ENCODE measurements at regions not wholly inside any gene's neighbourhood (a gene's known extent, or its start where the extent isn't known, plus 50 kb on each side); places are given as distances from the start of the nearest gene placed in this dataset.

- no peak overlapping the region for H3K4me3 ChIP-seq (ENCODE audit: control insufficient read depth, low read depth, low read length)
- DNase-seq (ENCODE audit: low read depth) = no peak
- TF ChIP-seq, protein P1, sequence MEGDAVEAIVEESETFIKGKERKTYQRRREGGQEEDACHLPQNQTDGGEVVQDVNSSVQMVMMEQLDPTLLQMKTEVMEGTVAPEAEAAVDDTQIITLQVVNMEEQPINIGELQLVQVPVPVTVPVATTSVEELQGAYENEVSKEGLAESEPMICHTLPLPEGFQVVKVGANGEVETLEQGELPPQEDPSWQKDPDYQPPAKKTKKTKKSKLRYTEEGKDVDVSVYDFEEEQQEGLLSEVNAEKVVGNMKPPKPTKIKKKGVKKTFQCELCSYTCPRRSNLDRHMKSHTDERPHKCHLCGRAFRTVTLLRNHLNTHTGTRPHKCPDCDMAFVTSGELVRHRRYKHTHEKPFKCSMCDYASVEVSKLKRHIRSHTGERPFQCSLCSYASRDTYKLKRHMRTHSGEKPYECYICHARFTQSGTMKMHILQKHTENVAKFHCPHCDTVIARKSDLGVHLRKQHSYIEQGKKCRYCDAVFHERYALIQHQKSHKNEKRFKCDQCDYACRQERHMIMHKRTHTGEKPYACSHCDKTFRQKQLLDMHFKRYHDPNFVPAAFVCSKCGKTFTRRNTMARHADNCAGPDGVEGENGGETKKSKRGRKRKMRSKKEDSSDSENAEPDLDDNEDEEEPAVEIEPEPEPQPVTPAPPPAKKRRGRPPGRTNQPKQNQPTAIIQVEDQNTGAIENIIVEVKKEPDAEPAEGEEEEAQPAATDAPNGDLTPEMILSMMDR (IDR thresholded peaks at IDR 0.05; ENCODE audit: control insufficient read depth, insufficient read depth, low read depth, low read length, missing control alignments) = no peak
Observed at GRCh38 chr2:200148366-200148765, 158.1 kb upstream of the SPATS2L start.

GRCh38 chr2:200150411-200151086 is 155.9 kb upstream of the SPATS2L start:
- no peak for DNase-seq (ENCODE audit: low read depth)
- no peak overlapping the region for H3K4me3 ChIP-seq (ENCODE audit: control insufficient read depth, low read depth, low read length)
- TF ChIP-seq, protein P1 (IDR thresholded peaks at IDR 0.05; ENCODE audit: control insufficient read depth, insufficient read depth, low read depth, low read length, missing control alignments) = no peak

- TF ChIP-seq, protein P1 (IDR thresholded peaks at IDR 0.05; ENCODE audit: control insufficient read depth, insufficient read depth, low read depth, low read length, missing control alignments) = no peak
- no peak overlapping the region for H3K4me3 ChIP-seq (ENCODE audit: control insufficient read depth, low read depth, low read length)
- no peak for DNase-seq (ENCODE audit: low read depth)
Observed at GRCh38 chr2:200155652-200156051, 150.8 kb upstream of the SPATS2L start.

- H3K4me3 ChIP-seq (ENCODE audit: control insufficient read depth, low read depth, low read length) = peak overlapping the region; percentile 5; the same call in 1 of the 2 replicates
- TF ChIP-seq, protein P1 (IDR thresholded peaks at IDR 0.05; ENCODE audit: control insufficient read depth, insufficient read depth, low read depth, low read length, missing control alignments) = no peak
- DNase-seq (ENCODE audit: low read depth) = peak; percentile 52
Observed at GRCh38 chr2:200156166-200156835, 150.2 kb upstream of the SPATS2L start.

DNA sequence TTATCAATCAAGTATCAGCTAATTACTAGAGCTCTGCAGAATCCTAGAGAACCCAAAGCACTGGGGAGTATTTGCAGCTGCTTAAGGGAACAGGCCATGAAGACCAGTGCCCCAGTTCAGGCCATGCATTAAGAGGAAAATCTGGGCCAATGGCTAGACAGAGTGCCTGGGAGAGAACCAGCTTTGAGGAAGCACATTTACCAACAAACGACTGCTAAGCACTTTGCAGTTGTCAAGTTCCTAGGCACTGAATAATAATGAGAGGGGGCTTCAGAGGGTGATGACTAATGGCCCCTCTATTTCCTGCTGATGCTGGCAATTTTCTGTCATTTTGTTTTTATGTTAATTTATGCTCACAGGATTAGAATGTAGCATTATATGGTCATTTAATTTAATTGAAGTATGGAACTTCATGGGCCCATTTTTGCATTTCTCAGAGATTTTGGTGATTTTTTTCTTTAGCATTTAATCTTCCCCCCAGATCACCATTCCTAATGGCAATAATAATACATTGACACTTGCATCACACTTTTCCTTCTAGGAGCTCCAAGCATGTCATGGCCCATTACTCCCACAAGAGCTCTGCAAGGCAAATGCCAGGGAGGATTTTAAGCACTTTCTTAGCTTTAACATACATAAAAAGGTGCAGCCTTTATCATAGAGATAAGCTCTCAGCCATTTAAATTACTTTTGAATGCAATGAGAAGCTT is 147.7 kb upstream of the SPATS2L start:
- TF ChIP-seq, protein P1 (IDR thresholded peaks at IDR 0.05; ENCODE audit: control insufficient read depth, insufficient read depth, low read depth, low read length, missing control alignments) = no peak

DNA sequence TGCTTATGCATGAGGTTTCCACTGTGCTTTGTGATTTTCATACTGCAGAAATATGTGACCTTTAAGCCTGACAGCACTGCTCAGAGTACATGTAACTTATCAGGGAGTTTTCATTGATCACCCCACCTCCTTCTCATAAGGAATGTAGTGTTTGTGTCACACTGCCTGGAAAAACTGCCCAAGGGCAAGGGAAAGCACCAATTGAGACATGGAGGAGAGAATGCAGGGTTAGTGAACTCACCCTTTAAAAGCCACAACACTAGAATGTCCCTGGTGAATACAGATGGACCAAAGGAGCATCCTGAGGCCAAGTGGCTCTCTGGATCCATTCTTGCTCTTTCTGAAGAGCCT is 147.2 kb upstream of the SPATS2L start:
- TF ChIP-seq, protein P1 (IDR thresholded peaks at IDR 0.05; ENCODE audit: control insufficient read depth, insufficient read depth, low read depth, low read length, missing control alignments) = no peak
- no peak overlapping the region for H3K4me3 ChIP-seq (ENCODE audit: control insufficient read depth, low read depth, low read length)
- no peak for DNase-seq (ENCODE audit: low read depth)

More for the DNA sequence above, 147.7 kb upstream of the SPATS2L start:
- H3K4me3 ChIP-seq (ENCODE audit: control insufficient read depth, low read depth, low read length) = no peak overlapping the region
- no peak for DNase-seq (ENCODE audit: low read depth)

Measured in AG09309 (cell line).